Testis (tissue), 2 donors: ENCODE measurements at regions not wholly inside any gene's neighbourhood (a gene's known extent, or its start where the extent isn't known, plus 50 kb on each side); places are given as distances from the start of the nearest gene placed in this dataset.

ENCODE experiments used
- DNase-seq: peaks from one replicate; pipeline ENCODE4 v3.0.0-alpha.2; 2019
- H3K27ac ChIP-seq, 2 donors: fragments of 200-600 bp; sonication (generic); one replicate each; pipeline ENCODE4 v1.5.1; 2019
- H3K27me3 ChIP-seq: fragments of 200-600 bp; sonication (generic); one replicate; pipeline ENCODE4 v1.5.1; 2019
- H3K36me3 ChIP-seq: fragments of 200-600 bp; sonication (generic); one replicate; pipeline ENCODE4 v1.5.1; 2017; ENCODE audit warnings: low read depth; ENCODE audit errors: missing control alignments
- H3K4me1 ChIP-seq: fragments of 200-600 bp; sonication (generic); one replicate; pipeline ENCODE4 v1.5.1; 2019
- H3K4me3 ChIP-seq, 2 donors: fragments of 200-600 bp; sonication (generic); one replicate each; pipeline ENCODE4 v1.5.1; 2017 to 2019
- H3K9me3 ChIP-seq: fragments of 200-600 bp; sonication (generic); one replicate; pipeline ENCODE4 v1.5.1; 2017
- CTCF ChIP-seq, 3 experiments: fragments of 450-650 bp in 2 of 3; fragments of 200-600 bp in 1 of 3; sonication (generic) in 1 of 3; IDR thresholded peaks; one replicate each; pipeline ENCODE4 v1.5.1; 2016 to 2019; ENCODE audit warnings: antibody characterized with exemption in 3 of 3, mild to moderate bottlenecking in 2 of 3, moderate library complexity in 1 of 3
- POLR2A ChIP-seq: fragments of 450-650 bp; IDR thresholded peaks from one replicate; pipeline ENCODE4 v1.6.1; 2017; ENCODE audit warnings: antibody characterized with exemption, mild to moderate bottlenecking, moderate library complexity
- WGBS, 2 donors: methylation state at CpG; one replicate each; pipeline ENCODE4 v1.1.5; 2018; 5-methylcytosine and 5-hydroxymethylcytosine counted together
- intact Hi-C: fragments of 100-400 bp; cut with DNase I; formaldehyde crosslinking; loops from one replicate; pipeline ENCODE4 v1.15.1; 2023; ENCODE audit warnings: low total_unique reads

DNA sequence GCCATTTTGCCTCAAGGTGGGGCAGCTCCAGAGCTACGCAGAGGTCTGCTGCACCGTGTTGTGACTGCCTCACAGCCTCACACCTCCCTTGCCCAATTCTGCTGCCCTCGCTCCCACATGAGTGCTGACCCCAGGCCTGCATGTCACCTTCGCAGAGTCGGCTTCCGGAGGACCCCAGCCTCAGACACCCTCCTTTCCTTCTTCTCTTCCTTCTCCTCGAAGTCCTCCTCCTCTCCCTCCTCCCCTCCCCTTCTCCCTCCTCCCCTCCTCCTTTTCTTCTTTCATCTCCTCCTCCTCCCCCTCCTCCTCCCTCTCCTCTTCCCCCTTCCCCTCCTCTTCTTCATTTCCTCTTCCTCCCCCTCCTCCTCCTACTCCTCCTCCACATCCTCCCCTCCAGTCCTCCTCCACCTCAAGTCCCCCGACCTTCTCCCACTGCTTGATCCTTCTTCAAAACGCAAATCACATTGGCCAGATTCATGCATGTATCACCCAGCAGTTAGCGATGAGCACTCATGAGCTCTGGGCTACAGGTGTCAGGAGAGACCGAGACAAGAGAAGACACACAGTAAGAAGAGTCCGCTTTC is 243.8 kb downstream of the RBFOX3 start:
- no peak for DNase-seq
- Histone ChIP-seq H3K4me3 (no peak overlapping the region), H3K4me1 (no peaks in the 10 kb centered on the region), H3K27ac (no peak overlapping the region), H3K27me3 (no peaks in the 10 kb centered on the region), H3K9me3 (no peaks in the 10 kb centered on the region), H3K36me3 (no peaks in the 10 kb centered on the region)
- intact Hi-C loops, result no loop called here
- WGBS, 2 donors, result 68 to 78% methylated on average over 12 of the region's 12 CpGs
- TF ChIP-seq POLR2A, result no peak
- TF ChIP-seq CTCF (IDR thresholded peaks at IDR 0.05), result no peak

DNA sequence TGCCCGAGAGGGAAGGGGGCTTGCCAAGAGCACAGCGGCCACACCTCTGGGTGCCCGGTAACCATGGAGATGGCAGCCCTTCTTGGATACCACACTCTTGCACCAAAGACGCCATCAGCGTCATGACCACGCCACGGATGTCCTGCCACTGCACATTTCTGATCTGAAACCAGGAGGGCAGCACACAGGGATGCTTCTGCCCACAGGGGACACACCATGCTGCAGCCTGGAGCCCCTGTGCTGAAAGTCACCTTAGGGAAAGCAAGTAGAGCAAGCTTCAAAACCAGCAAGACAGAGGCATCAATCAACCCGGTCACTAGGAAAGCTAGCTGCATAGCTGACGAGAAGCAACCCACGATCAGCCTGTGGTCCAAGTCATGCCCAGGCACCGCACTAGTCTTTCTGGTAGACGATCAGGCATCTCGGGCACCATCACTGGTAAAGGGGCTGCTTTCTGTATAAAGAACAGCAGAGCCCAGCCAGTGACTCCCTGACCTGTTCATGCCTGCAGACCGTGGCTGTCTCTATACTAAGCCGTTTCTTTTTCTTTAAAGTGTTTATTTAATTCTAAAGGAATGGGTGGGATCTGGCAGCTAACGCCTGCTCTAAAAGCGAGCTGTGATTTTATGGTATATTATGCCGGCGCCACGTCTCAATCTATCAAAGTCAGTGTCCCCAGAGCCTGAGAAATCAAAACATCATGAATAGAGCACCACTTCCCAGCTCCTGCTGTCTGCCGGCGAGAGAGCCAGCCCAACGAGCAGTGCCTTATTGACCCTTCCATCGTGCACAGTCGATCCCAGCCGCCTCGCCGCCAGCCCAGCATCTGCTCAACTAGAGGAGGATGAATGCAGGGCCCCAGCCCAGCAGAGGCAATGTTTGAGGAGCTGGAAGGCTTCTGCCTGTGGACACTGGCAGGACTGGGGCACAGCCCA is 244.7 kb downstream of the RBFOX3 start:
- intact Hi-C loops, result no loop called here
- Histone ChIP-seq H3K4me3 (no peak overlapping the region), H3K4me1 (peaks cover 3% of the 10 kb centered on the region), H3K27ac (no peak overlapping the region), H3K9me3 (no peaks in the 10 kb centered on the region), H3K36me3 (no peaks in the 10 kb centered on the region), H3K27me3 (no peaks in the 10 kb centered on the region)
- WGBS, 2 donors, result 62 to 77% methylated on average over 27 to 28 of the region's 28 CpGs
- DNase-seq, result no peak
- no peak for TF ChIP-seq CTCF (IDR thresholded peaks at IDR 0.05)
- no peak for TF ChIP-seq POLR2A

DNA sequence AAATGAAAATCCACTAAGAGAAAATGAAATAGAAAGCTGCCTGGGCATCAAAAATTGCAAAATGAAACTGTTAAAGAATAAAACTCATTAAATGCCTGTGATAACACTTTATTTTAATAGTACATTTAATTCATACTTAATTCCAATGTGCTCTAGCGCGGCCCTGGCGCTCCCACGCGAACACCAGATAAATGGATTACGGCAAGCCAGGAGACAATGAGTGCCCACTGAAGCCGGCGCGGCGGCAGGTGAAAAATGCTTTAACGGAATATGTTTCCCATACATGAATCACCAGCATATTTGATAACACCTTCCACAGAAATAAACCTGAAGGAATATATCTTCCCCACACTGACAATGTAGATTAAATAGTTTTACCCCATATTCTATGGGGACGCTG is 245.5 kb downstream of the RBFOX3 start:
- H3K27ac ChIP-seq, result no peak overlapping the region
- no peaks in the 10 kb centered on the region for H3K27me3 ChIP-seq
- DNase-seq, result no peak
- H3K9me3 ChIP-seq, result no peaks in the 10 kb centered on the region
- no peaks in the 10 kb centered on the region for H3K36me3 ChIP-seq
- TF ChIP-seq CTCF (IDR thresholded peaks at IDR 0.05), result no peak
- no peak for TF ChIP-seq POLR2A
- intact Hi-C loops, result no loop called here
- peaks cover 3% of the 10 kb centered on the region for H3K4me1 ChIP-seq
- H3K4me3 ChIP-seq, result no peak overlapping the region
- 81 to 92% methylated on average over 12 of the region's 12 CpGs for WGBS, 2 donors

- no peak for TF ChIP-seq CTCF (IDR thresholded peaks at IDR 0.05)
- TF ChIP-seq POLR2A, result no peak
- Histone ChIP-seq H3K27me3 (no peaks in the 10 kb centered on the region), H3K4me3 (no peak overlapping the region)
These were observed 246.3 kb downstream of the RBFOX3 start for GRCh38 chr17:79364315-79365094.

More at GRCh38 chr17:79364315-79365094, 246.3 kb downstream of the RBFOX3 start:
- WGBS, 2 donors, result 89 to 90% methylated on average over 14 of the region's 14 CpGs
- Histone ChIP-seq H3K9me3 (no peaks in the 10 kb centered on the region), H3K4me1 (peaks cover 3% of the 10 kb centered on the region), H3K27ac (no peak overlapping the region), H3K36me3 (no peaks in the 10 kb centered on the region)
- no peak for DNase-seq
- intact Hi-C loops, result no loop called here
